Adipocyte (in vitro differentiated cells): ENCODE measurements at regions not wholly inside any gene's neighbourhood (a gene's known extent, or its start where the extent isn't known, plus 50 kb on each side); places are given as distances from the start of the nearest gene placed in this dataset.
"Not testable (repeated sequence)": the region's sequence is repeated elsewhere in the genome, so short reads cannot be mapped to it uniquely, and the experiment has no call there.

ENCODE experiments used
- DNase-seq: peaks from one replicate; pipeline ENCODE4 v3.0.0-alpha.2; 2015; ENCODE audit warnings: low read depth
- H3K27me3 ChIP-seq: replicated peaks from 2 replicates; pipeline ENCODE4 v1.7.0; 2013; ENCODE audit warnings: mild to moderate bottlenecking, low read length, moderate library complexity; ENCODE audit not compliant: control insufficient read depth, insufficient read depth
- H3K36me3 ChIP-seq: 2 replicates; pipeline ENCODE4 v1.7.0; 2013; ENCODE audit warnings: low read length, mild to moderate bottlenecking, moderate library complexity; ENCODE audit not compliant: control insufficient read depth, insufficient read depth, severe bottlenecking
- H3K4me1 ChIP-seq: 2 replicates; pipeline ENCODE4 v1.7.0; 2013; ENCODE audit warnings: mild to moderate bottlenecking, low read length, moderate library complexity; ENCODE audit not compliant: control insufficient read depth, insufficient read depth
- H3K4me3 ChIP-seq: 2 replicates; pipeline ENCODE4 v1.7.0; 2013; ENCODE audit warnings: mild to moderate bottlenecking, low read length, moderate library complexity
- H3K9ac ChIP-seq: 2 replicates; pipeline ENCODE4 v1.7.0; 2013; ENCODE audit warnings: mild to moderate bottlenecking, low read length, moderate library complexity
- H3K9me3 ChIP-seq: 2 replicates; pipeline ENCODE4 v1.7.0; 2013; ENCODE audit warnings: mild to moderate bottlenecking, low read length, moderate library complexity; ENCODE audit not compliant: control insufficient read depth

DNA sequence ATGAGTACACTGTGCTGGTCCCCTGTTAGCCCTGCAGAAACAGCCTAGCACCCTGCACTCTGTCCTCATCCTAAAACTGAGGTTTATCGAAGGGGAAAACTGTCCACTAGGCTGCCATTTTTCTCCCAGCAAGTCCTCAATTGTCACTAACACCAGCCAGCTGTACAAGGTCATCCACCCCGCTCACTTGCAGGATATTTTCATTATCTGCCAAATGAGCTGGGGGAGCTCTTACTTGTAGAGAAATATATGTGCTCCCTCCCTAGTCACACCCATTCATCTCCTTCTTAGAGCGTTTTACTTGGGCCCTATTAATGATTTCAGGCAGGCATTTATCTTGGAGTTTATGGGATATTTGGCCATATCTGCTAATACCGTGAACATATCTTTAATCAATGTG is 413.5 kb upstream of the NFE2L3 start:
- Histone ChIP-seq H3K9me3 (no peaks in the 10 kb centered on the region), H3K36me3 (no peaks in the 10 kb centered on the region), H3K27me3 (peaks cover 14% of the 10 kb centered on the region), H3K9ac (no peak overlapping the region), H3K4me3 (no peak overlapping the region), H3K4me1 (no peaks in the 10 kb centered on the region)
- no peak for DNase-seq

DNA sequence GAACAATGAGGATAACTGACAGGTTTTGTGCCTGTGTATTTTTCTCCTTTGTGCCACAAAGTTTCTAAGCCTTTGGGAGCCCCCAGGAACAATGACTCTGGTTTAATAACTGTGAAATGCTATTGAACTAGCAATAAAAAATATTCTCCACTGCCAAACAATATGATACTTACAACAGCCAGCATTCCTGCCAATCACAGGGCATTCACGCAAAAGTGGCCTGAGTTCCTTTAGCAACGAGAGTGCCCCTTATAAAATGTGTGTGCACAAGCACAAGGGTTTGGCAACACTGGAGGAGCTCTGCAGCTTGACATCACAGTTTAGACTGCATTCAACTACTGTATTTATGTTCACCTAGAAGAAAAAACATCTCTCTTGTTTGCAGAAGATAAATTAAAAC is 412.9 kb upstream of the NFE2L3 start:
- Histone ChIP-seq H3K36me3 (no peaks in the 10 kb centered on the region), H3K9ac (no peak overlapping the region), H3K9me3 (no peaks in the 10 kb centered on the region), H3K4me3 (no peak overlapping the region), H3K27me3 (peaks cover 14% of the 10 kb centered on the region), H3K4me1 (no peaks in the 10 kb centered on the region)
- DNase-seq, result no peak

DNA sequence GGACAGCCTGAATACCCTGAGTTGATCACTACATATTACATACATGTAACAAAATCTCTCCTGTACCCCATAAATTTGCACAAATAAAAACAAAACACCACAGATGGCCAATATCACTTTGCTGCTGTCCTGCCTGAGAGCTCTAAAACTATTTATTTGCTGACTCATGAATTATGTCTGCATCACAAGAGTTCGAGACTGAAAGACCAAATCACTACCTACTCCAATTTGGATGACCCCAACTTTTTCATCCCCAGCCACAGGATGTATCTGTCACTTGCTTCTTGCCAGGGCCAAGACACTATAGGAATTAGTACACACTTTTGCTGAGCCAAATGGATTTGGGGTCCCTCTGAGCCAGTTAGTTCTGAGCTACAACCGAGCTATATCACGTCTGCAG is 409.7 kb upstream of the NFE2L3 start:
- DNase-seq, result no peak
- no peaks in the 10 kb centered on the region for H3K36me3 ChIP-seq
- H3K4me1 ChIP-seq, result no peaks in the 10 kb centered on the region
- no peak overlapping the region for H3K4me3 ChIP-seq
- no peak overlapping the region for H3K9ac ChIP-seq
- no peaks in the 10 kb centered on the region for H3K9me3 ChIP-seq
- no peaks in the 10 kb centered on the region for H3K27me3 ChIP-seq

DNA sequence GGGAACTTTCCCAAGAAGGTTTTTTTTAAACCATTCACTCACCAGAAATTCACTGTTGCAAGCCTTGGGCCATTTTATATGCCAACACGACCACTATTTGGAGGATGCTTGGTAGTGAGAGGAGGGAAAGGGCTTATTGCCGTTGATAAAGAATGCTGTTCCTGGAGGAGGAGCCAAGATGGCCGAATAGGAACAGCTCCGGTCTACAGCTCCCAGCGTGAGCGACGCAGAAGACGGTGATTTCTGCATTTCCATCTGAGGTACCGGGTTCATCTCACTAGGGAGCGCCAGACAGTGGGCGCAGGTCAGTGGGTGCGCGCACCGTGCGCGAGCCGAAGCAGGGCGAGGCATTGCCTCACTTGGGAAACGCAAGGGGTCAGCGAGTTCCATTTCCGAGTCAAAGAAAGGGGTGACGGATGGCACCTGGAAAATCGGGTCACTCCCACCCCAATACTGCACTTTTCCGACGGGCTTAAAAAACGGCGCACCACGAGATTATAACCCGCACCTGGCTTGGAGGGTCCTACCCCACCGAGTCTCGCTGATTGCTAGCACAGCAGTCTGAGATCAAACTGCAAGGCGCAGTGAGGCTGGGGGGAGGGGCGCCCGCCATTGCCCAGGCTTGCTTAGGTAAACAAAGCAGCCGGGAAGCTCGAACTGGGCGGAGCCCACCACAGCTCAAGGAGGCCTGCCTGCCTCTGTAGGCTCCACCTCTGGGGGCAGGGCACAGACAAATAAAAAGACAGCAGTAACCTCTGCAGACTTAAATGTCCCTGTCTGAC is 408.1 kb upstream of the NFE2L3 start:
- H3K4me3 ChIP-seq, DNase-seq, H3K36me3 ChIP-seq, H3K4me1 ChIP-seq, H3K9me3 ChIP-seq, H3K9ac ChIP-seq, H3K27me3 ChIP-seq: not testable (repeated sequence)

DNA sequence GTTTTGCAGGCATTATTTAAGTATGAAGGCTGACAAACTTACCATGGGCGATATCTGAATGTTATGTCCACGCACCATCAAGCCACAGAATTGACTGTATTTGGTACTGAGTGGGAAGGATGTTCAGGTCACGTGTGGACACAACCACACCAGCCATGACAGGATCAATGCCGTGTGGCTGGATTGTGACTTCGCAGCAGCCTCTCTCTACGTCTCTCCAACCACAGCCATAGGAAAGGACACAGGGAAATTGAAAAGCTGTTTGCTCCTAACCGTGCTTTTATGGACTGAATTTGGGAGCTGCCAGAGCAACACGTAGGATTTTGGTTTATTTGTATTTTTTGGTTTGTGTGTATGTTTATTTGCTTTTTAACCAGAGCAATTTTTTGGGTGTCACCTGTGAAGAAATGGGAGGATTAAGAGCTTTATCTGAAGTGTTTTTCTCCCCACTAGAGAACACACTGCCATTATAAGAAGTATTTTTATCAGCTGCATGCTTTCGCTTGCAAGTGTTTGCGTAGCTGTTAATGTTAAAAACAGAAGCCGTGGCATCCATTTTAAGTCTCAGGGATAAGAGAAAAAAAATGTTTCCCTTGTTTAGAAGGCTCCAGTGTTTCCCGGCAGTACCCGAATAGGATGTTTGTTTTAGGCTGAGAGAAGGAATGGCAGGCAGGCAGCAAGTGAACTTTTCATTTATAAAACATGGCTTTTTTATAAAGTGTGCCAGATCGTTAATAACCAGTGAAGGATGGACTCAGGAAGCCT is 401.1 kb upstream of the NFE2L3 start:
- Histone ChIP-seq H3K27me3 (peaks cover 3% of the 10 kb centered on the region), H3K4me1 (no peaks in the 10 kb centered on the region), H3K36me3 (no peaks in the 10 kb centered on the region), H3K9me3 (no peaks in the 10 kb centered on the region), H3K9ac (no peak overlapping the region), H3K4me3 (no peak overlapping the region)
- DNase-seq, result no peak

DNA sequence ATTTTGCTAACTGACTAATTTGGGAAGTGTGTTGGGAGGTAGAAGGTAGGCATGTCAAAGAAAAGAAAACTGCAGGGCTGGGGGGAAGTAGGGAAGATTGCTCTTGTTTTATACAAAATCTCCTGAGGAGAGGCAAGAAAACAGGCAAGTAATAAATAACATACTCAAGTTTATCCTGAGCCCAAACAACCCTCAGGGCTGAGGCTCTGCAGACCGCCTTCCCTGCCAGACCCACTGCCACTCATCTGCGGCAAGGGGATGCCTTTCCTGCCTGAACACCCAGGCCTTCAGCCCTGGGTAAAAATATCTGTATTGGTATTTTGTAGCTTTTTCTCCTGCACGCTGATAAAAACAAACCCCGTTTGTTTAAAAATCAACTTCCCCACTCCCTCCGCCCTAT is 399.8 kb upstream of the NFE2L3 start:
- Histone ChIP-seq H3K36me3 (no peaks in the 10 kb centered on the region), H3K4me1 (no peaks in the 10 kb centered on the region), H3K4me3 (no peak overlapping the region), H3K27me3 (peaks cover 3% of the 10 kb centered on the region), H3K9ac (no peak overlapping the region), H3K9me3 (no peaks in the 10 kb centered on the region)
- no peak for DNase-seq

DNA sequence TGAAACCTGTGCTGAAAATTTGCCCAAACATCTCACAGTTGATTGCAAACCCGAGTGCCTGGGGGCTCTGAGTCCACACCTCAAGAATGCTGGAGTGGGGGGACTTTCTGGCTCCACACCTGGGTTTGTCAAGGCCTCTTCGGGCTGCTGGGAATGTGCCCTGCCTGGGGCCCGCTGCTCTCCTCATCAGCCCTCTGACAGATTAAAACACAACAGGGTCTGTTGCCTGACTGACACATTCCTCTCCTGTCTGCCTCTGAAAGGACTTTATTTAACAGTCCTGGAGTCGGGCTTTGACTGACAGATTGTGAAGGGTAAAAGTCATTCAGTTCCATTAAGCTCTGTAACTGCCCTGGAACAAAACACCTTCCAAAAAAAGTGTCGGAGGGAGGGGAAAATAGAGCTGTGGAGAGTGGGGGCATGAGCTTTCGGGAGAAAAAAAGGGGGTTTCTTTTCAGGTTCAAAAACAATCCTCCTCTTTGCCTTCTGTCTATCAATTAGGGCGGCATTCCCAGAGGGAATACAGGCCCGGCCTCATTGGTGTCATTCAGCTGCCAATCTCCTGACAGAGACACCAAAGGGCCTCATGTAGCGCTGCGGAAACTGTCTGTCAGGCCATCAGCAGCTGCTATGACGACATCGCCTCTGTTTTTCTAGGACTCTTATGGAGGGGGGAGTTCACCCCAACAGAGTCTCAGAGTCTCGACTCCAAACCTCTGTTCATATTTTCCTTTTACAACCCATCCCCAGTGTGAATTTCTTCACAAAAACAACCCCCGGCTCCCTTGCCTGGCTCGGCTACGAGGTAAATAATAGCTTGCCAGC is 398.8 kb upstream of the NFE2L3 start:
- Histone ChIP-seq H3K9ac (no peak overlapping the region), H3K36me3 (no peaks in the 10 kb centered on the region), H3K4me1 (no peaks in the 10 kb centered on the region), H3K9me3 (no peaks in the 10 kb centered on the region), H3K4me3 (no peak overlapping the region), H3K27me3 (peaks cover 3% of the 10 kb centered on the region)
- DNase-seq, result no peak

DNA sequence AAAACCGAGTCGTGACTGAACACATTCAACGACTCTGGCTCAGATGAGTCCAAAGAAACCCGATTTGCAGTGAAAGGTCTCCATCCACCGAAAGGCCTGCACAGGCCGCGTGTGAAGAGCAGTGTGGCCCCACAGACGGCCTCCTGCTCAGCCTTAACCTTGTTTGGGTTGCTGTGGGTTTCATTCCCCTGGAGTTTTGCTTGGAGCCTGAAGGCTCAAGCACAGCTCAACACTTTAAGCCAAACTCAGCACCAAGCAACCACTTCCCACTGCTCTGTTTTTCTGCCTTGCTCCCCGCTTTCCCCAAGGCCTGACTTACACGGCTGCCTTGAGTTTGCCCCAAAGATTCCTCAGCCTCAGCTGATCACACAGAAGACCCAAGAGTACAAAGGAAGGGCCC is 398.2 kb upstream of the NFE2L3 start:
- H3K9me3 ChIP-seq, result no peaks in the 10 kb centered on the region
- H3K4me1 ChIP-seq, result no peaks in the 10 kb centered on the region
- no peak overlapping the region for H3K9ac ChIP-seq
- no peaks in the 10 kb centered on the region for H3K36me3 ChIP-seq
- peaks cover 3% of the 10 kb centered on the region for H3K27me3 ChIP-seq
- DNase-seq, result no peak
- H3K4me3 ChIP-seq, result no peak overlapping the region

DNA sequence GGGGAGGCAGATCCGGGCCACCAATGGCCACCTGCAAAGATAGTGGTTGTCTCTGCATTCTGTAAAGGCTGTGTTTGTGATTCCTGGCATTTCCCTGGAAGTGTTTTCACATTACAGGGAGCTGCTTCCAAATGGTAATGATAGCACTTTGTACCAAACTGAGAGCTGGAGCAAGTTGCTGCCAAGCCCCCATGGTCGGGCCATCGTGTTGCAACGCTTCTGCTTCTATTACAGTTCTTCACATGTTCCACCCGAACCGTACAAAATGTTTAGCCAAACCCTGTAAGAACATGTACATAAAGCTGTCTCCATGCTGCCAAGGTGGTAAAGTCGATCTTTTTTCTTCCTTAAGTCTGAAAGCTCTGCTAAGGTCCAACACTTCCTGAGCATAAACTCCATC is 397.7 kb upstream of the NFE2L3 start:
- no peaks in the 10 kb centered on the region for H3K4me1 ChIP-seq

DNA sequence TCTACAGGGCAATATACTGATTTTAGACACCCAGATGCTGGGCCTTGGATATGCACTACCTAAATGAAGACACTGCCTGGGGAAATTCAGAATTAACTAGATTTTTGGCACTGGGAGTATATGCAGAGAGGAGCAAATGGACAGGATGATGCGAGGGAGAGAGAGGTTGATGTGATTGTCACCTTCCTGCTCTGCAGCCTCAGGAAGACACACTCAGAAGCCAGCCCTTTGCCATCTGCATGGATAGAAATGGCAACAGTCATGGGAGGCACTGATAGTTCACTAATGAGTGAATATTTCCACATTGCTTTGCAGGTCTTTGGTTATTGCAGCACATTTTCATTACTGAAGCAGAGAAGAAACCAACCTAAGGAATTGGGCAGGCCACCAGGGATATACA is 397.2 kb upstream of the NFE2L3 start:
- H3K36me3 ChIP-seq, result no peaks in the 10 kb centered on the region
- H3K9me3 ChIP-seq, result no peaks in the 10 kb centered on the region
- no peaks in the 10 kb centered on the region for H3K4me1 ChIP-seq
- no peak overlapping the region for H3K9ac ChIP-seq
- DNase-seq, result no peak
- H3K27me3 ChIP-seq, result peaks cover 3% of the 10 kb centered on the region
- no peak overlapping the region for H3K4me3 ChIP-seq

More for the DNA sequence above, 397.7 kb upstream of the NFE2L3 start:
- H3K9me3 ChIP-seq, result no peaks in the 10 kb centered on the region
- H3K27me3 ChIP-seq, result peaks cover 3% of the 10 kb centered on the region
- H3K36me3 ChIP-seq, result no peaks in the 10 kb centered on the region
- no peak for DNase-seq
- no peak overlapping the region for H3K9ac ChIP-seq
- no peak overlapping the region for H3K4me3 ChIP-seq

DNA sequence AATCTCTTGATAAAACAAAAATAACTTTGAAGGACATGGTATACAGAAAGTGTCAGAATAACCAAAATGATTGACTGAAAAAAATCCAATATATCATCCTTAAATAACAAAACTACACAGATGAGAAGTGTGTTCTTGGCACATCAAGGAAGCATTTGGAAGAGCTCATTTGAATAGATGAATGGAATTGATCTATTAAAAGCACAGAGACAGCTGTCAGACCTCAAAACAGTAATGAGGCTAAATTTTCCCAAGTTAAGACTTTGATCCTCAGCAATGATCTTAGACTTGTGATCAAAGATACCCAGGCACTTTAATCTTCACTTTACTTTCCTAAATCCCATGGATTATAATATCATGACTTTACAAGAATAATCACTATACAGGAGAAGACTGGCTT is 395.4 kb upstream of the NFE2L3 start:
- Histone ChIP-seq H3K36me3 (no peaks in the 10 kb centered on the region), H3K9me3 (no peaks in the 10 kb centered on the region), H3K4me3 (no peak overlapping the region), H3K4me1 (no peaks in the 10 kb centered on the region), H3K27me3 (no peaks in the 10 kb centered on the region), H3K9ac (no peak overlapping the region)
- no peak for DNase-seq
